HepG2 (cell line): ENCODE measurements at regions not wholly inside any gene's neighbourhood (a gene's known extent, or its start where the extent isn't known, plus 50 kb on each side); places are given as distances from the start of the nearest gene placed in this dataset.

Source experiments
- EZH2 ChIP-seq: conservative IDR thresholded peaks from 2 replicates; pipeline ENCODE4 v1.6.1; 2012; ENCODE audit warnings: mild to moderate bottlenecking, low read depth, low read length, moderate library complexity
- JUND ChIP-seq: sonication (generic); formaldehyde crosslinking; IDR thresholded peaks from 2 replicates; pipeline ENCODE4 v1.8.0; 2022; ENCODE audit warnings: mild to moderate bottlenecking, missing genetic modification reagents
- NR3C1 ChIP-seq: sonication (generic); formaldehyde crosslinking; IDR thresholded peaks from 2 replicates; pipeline ENCODE4 v1.4.0; 2020; ENCODE audit warnings: missing genetic modification reagents
- SIN3A ChIP-seq: IDR thresholded peaks from 2 replicates; pipeline ENCODE4 v1.6.1; 2011; ENCODE audit warnings: low read depth, mild to moderate bottlenecking, control low read depth, low read length, borderline replicate concordance
- TEAD2 ChIP-seq: sonication (generic); formaldehyde crosslinking; IDR thresholded peaks from 2 replicates; pipeline ENCODE4 v1.9.0; 2021; ENCODE audit warnings: missing genetic modification reagents
- ZNF367 ChIP-seq: sonication (generic); formaldehyde crosslinking; IDR thresholded peaks from 2 replicates; pipeline ENCODE4 v1.4.0; 2020; ENCODE audit warnings: missing genetic modification reagents, borderline replicate concordance
- ZNF574 ChIP-seq: sonication (generic); formaldehyde crosslinking; IDR thresholded peaks from 2 replicates; pipeline ENCODE4 v1.4.0; 2020; ENCODE audit warnings: missing genetic modification reagents

- TF ChIP-seq EZH2 (no peak), TEAD2 (CRISPR knock-in tag) (no peak), SIN3A (no peak), NR3C1 (CRISPR knock-in tag) (no peak), ZNF367 (no peak), JUND (no peak), ZNF574 (CRISPR knock-in tag) (no peak)
Observed at GRCh38 chr21:26331205-26331980, 160.8 kb upstream of the APP start.
